Activated CD8-positive, alpha-beta T cell treated with anti-CD3 and anti-CD28 coated beads, Interleukin-2, amount 10 ng/mL, durations not matched to agents 7 days and 5 days (primary cell): ENCODE measurements at regions not wholly inside any gene's neighbourhood (a gene's known extent, or its start where the extent isn't known, plus 50 kb on each side); places are given as distances from the start of the nearest gene placed in this dataset.

Source experiments
- ATAC-seq: fragments of 150-1000 bp; cut with Tn5 transposase; one replicate; pipeline ENCODE4 v1.10.0; 2021; ENCODE audit warnings: moderate library complexity
- CTCF ChIA-PET: fragments of 350-600 bp; sonication (Branson Sonifier 250); formaldehyde crosslinking; loops from one replicate; lab custom pipeline; 2021; ENCODE audit warnings: antibody characterized with exemption; lab: Charles Lee
- POLR2A ChIA-PET: fragments of 350-600 bp; sonication (Branson Sonifier 250); formaldehyde crosslinking; loops from one replicate; lab custom pipeline; 2021; ENCODE audit warnings: antibody characterized with exemption; lab: Charles Lee
- DNase-seq: peaks from one replicate; pipeline ENCODE4 v3.0.0-alpha.2; 2020
- H3K27ac Mint-ChIP-seq: one replicate; pipeline ENCODE4 v1.8.0; 2021; ENCODE audit warnings: mild to moderate bottlenecking, mixed read lengths
- H3K27me3 Mint-ChIP-seq: one replicate; pipeline ENCODE4 v1.8.0; 2021; ENCODE audit warnings: low read depth, mixed read lengths
- H3K36me3 Mint-ChIP-seq: one replicate; pipeline ENCODE4 v1.8.0; 2021; ENCODE audit warnings: low read depth, mixed read lengths
- H3K4me1 Mint-ChIP-seq: one replicate; pipeline ENCODE4 v1.8.0; 2021; ENCODE audit warnings: low read depth, mixed read lengths
- H3K4me3 Mint-ChIP-seq: one replicate; pipeline ENCODE4 v1.8.0; 2021; ENCODE audit warnings: mild to moderate bottlenecking, mixed read lengths
- H3K9me3 Mint-ChIP-seq: one replicate; pipeline ENCODE4 v1.8.0; 2022; ENCODE audit warnings: mixed read lengths; ENCODE audit not compliant: insufficient read depth

DNA sequence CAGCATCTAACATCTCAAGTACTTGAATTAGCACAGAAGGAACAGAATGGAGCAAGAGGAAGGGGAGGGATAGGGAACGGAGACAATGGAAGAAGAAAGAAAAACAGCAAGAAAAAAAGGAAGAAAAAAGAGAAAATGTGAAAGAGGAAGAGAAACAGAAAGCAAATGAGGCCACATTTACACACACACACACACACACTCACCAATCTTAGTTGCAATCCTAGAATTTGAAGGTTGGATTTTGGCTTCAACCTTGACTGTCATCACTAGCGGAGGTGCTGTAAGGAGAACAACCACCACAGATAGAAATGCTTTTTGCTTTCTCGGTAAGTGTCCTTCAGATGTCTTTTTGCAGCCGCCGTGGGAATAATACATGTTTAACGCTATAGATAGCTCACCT is 327.1 kb upstream of the NWD2 start:
- CTCF ChIA-PET: no interaction called here
- no peak overlapping the region for H3K27ac Mint-ChIP-seq
- no peaks in the 10 kb centered on the region for H3K27me3 Mint-ChIP-seq
- no peaks in the 10 kb centered on the region for H3K4me1 Mint-ChIP-seq
- DNase-seq (no peak), ATAC-seq (no peak)
- no peaks in the 10 kb centered on the region for H3K36me3 Mint-ChIP-seq
- no peak overlapping the region for H3K4me3 Mint-ChIP-seq
- no peaks in the 10 kb centered on the region for H3K9me3 Mint-ChIP-seq
- POLR2A ChIA-PET: no interaction called here

GRCh38 chr4:36919721-36920120 is 324.8 kb upstream of the NWD2 start:
- H3K36me3 Mint-ChIP-seq: no peaks in the 10 kb centered on the region
- DNase-seq (no peak), ATAC-seq (no peak)
- POLR2A ChIA-PET: no interaction called here
- H3K27me3 Mint-ChIP-seq: no peaks in the 10 kb centered on the region
- H3K4me1 Mint-ChIP-seq: no peaks in the 10 kb centered on the region
- no peaks in the 10 kb centered on the region for H3K9me3 Mint-ChIP-seq
- CTCF ChIA-PET: no interaction called here
- H3K4me3 Mint-ChIP-seq: no peak overlapping the region
- H3K27ac Mint-ChIP-seq: no peak overlapping the region

DNA sequence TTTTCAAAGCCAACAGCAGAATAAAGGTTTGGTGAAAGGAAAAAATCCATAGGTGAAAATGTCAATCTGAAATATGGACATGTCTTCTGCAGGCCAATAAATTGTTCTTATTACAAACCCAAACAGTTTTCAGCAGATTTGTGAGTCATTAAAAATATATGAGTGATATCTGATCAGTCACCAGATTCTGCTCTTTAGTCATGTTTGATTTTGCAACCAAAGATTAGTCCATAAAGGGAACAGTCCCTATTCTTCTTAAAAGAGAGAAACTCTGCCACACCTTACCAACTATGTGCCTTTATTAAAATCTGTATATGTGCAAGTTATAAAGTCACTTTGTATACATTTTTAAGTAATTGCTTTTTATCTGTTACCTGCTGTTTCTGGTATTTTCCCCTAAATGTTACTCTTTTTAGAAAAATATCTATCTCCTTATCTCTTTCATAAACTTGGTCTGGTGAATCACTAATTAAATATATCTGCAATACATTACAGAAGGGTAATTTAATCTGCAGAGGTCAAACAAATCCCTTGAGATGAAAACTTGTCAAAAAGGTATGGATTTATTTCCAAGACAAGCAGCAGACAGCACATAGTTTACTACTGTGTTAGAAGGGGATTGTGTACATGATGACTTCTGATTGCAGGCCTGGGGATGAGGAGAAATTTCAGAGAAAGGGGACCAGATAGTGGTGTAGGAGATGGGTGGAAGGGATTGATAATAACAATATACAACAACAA is 322.9 kb upstream of the NWD2 start:
- POLR2A ChIA-PET: no interaction called here
- ATAC-seq (no peak), DNase-seq (no peak)
- H3K4me1 Mint-ChIP-seq: no peaks in the 10 kb centered on the region
- no peaks in the 10 kb centered on the region for H3K27me3 Mint-ChIP-seq
- H3K27ac Mint-ChIP-seq: no peak overlapping the region
- H3K36me3 Mint-ChIP-seq: no peaks in the 10 kb centered on the region
- no peaks in the 10 kb centered on the region for H3K9me3 Mint-ChIP-seq
- no peak overlapping the region for H3K4me3 Mint-ChIP-seq
- CTCF ChIA-PET: no interaction called here

- Mint-ChIP-seq H3K36me3 (no peaks in the 10 kb centered on the region), H3K9me3 (no peaks in the 10 kb centered on the region), H3K4me3 (no peak overlapping the region), H3K27ac (no peak overlapping the region), H3K27me3 (no peaks in the 10 kb centered on the region), H3K4me1 (no peaks in the 10 kb centered on the region)
- ChIA-PET POLR2A (no interaction called here), CTCF (no interaction called here)
- DNase-seq (no peak), ATAC-seq (no peak)
Observed at GRCh38 chr4:36930562-36931111, 313.9 kb upstream of the NWD2 start.

DNA sequence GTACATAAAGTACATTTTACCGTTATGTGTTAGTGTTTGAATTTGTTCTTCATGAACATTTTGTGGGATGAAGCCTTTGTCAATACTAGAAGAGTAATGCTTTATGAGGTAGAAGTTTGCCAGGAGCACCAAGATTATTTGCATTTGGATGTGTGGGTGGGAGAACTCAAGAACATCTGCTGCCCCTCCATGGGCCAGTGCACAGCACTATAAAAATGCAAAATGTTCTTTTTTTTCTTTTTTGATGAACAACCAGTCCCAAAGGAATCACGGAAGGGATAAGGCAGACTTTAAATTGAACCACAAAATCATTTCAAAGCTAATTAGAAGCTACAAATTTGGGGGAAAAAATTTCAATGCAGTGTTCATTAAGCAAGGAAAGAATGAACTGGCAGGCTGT is 300.3 kb upstream of the NWD2 start:
- H3K9me3 Mint-ChIP-seq: no peaks in the 10 kb centered on the region

GRCh38 chr4:36961420-36961819 is 283.1 kb upstream of the NWD2 start:
- no peaks in the 10 kb centered on the region for H3K36me3 Mint-ChIP-seq
- no peak overlapping the region for H3K4me3 Mint-ChIP-seq
- POLR2A ChIA-PET: no interaction called here
- H3K9me3 Mint-ChIP-seq: no peaks in the 10 kb centered on the region
- no peak overlapping the region for H3K27ac Mint-ChIP-seq
- DNase-seq (no peak), ATAC-seq (no peak)
- no peaks in the 10 kb centered on the region for H3K4me1 Mint-ChIP-seq
- CTCF ChIA-PET: no interaction called here
- no peaks in the 10 kb centered on the region for H3K27me3 Mint-ChIP-seq

More for the DNA sequence above, 300.3 kb upstream of the NWD2 start:
- DNase-seq (no peak), ATAC-seq (no peak)
- POLR2A ChIA-PET: no interaction called here
- no peaks in the 10 kb centered on the region for H3K27me3 Mint-ChIP-seq
- CTCF ChIA-PET: no interaction called here
- no peak overlapping the region for H3K4me3 Mint-ChIP-seq
- no peaks in the 10 kb centered on the region for H3K4me1 Mint-ChIP-seq
- H3K36me3 Mint-ChIP-seq: no peaks in the 10 kb centered on the region
- H3K27ac Mint-ChIP-seq: no peak overlapping the region

DNA sequence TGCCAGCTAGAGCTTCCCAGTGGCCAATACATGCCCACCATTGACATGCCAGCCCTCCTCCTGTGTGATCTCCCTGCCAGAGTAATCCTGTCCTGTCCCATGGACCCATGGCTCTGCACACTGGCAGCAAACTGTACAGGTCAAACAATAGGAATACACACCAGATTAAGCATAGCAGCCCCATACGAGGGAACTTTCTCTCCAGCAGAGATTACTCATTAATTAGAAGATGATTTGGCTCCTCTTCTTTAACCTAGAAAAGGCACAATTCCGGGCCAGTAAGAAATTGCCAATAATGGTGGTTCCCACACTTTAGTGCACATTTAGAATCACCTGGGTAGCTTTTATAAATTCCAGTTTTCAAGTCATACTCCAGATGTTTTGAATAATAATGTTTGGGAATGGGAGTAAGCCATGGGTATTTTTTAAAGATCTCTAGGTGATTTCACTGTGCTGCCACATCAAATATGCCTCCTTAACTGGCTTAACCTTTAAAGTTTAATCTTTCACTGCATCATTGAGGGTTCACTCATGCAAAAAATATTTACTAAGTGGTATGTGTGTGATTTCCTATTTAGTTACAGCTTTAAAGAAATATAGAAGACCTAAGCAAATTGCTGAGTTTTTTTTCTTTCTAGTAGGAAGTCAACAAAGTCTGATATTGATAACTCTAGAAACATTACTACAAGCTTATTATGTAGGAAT is 277.6 kb upstream of the NWD2 start:
- Mint-ChIP-seq H3K36me3 (no peaks in the 10 kb centered on the region), H3K4me3 (no peak overlapping the region), H3K27ac (no peak overlapping the region), H3K27me3 (no peaks in the 10 kb centered on the region), H3K4me1 (no peaks in the 10 kb centered on the region), H3K9me3 (no peaks in the 10 kb centered on the region)
- ATAC-seq (no peak), DNase-seq (no peak)
- POLR2A ChIA-PET: no interaction called here
- CTCF ChIA-PET: no interaction called here

DNA sequence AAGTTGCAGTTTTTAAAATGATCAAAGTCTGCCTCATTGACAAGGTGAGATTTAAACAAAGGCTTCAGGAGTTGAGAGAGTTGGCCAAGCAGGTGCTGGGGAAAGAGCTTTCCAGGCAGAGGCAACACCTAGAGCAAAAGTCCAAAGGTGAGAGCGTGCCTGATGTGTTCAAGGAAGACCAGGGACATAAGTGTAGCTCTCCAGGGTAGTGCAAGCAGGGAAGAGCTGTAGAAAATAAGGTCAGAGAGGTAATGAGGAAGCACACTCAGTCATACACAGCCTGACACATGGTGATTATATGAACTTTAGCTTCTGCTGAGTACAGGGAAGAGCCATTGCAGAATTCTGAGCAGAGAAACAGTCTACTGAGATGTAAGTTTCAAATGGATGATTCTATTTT is 265.0 kb upstream of the NWD2 start:
- H3K36me3 Mint-ChIP-seq: no peaks in the 10 kb centered on the region
- H3K27me3 Mint-ChIP-seq: no peaks in the 10 kb centered on the region
- no peak for ATAC-seq
- peaks cover 4% of the 10 kb centered on the region for H3K9me3 Mint-ChIP-seq
- ChIA-PET CTCF (no interaction called here), POLR2A (no interaction called here)
- no peak overlapping the region for H3K4me3 Mint-ChIP-seq
- no peak for DNase-seq
- H3K27ac Mint-ChIP-seq: no peak overlapping the region
- H3K4me1 Mint-ChIP-seq: no peaks in the 10 kb centered on the region

DNA sequence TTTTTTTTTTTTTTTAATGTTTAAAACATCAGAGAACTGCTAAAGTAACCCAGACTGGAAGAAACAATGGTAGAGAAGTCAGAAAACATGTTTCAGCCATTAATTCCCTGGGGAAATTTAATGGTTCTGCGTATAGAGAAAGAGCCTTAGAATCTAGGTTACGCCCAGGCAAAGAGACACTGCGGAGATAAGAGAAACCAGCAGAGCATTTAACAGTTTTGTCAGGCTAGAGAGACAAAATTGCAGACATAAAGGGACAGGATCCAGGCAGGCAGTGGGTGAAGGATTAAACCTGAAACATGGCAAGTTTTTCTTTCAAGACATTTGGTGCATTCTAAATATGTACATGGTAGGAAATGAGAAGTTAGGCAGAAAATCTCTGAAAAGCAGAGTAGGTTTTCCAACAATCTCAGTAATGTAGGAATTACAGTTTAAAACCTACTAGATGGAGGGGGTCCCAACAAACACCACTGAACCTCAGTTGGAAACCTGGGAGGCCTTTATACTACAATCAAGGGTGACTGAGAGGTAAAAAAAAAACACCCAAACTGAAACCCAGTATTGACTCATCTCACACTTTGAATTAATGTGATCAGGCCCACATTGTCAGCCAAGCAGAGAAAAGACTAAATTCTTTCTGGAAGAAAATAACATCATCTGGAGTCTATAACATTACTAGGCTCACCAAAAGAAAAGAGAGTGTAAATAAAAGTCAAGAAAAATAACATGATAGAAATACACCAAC is 254.2 kb upstream of the NWD2 start:
- ATAC-seq (no peak), DNase-seq (no peak)
- no peaks in the 10 kb centered on the region for H3K4me1 Mint-ChIP-seq
- ChIA-PET CTCF (no interaction called here), POLR2A (no interaction called here)
- H3K4me3 Mint-ChIP-seq: no peak overlapping the region
- H3K9me3 Mint-ChIP-seq: no peaks in the 10 kb centered on the region
- H3K27me3 Mint-ChIP-seq: no peaks in the 10 kb centered on the region
- no peak overlapping the region for H3K27ac Mint-ChIP-seq
- no peaks in the 10 kb centered on the region for H3K36me3 Mint-ChIP-seq

DNA sequence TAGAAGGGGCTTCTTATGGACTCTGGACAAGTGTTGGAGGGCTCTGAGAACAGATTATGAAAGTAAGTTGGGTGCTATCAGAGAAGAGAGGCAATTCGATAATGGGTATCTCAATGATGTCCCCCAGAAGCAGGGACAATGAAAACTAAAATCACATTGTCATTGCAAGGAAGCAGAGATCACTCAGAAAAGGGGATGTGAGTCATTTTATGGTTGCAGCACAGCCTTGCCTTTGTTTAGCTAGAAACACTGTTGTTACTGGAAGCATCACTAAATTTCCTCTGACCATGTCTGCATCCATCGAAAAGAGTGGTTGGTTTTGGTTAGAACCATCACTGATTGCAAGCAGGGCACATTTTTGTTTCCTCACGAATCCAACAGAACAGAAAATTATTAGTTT is 246.8 kb upstream of the NWD2 start:
- ChIA-PET POLR2A (no interaction called here), CTCF (no interaction called here)
- Mint-ChIP-seq H3K4me1 (no peaks in the 10 kb centered on the region), H3K27me3 (no peaks in the 10 kb centered on the region), H3K9me3 (no peaks in the 10 kb centered on the region), H3K36me3 (no peaks in the 10 kb centered on the region), H3K27ac (no peak overlapping the region), H3K4me3 (no peak overlapping the region)
- DNase-seq: no peak
- ATAC-seq: no peak

- ATAC-seq (no peak), DNase-seq (no peak)
- Mint-ChIP-seq H3K36me3 (no peaks in the 10 kb centered on the region), H3K27me3 (no peaks in the 10 kb centered on the region), H3K27ac (no peak overlapping the region), H3K4me3 (no peak overlapping the region), H3K9me3 (no peaks in the 10 kb centered on the region), H3K4me1 (no peaks in the 10 kb centered on the region)
- ChIA-PET CTCF (no interaction called here), POLR2A (no interaction called here)
Observed at GRCh38 chr4:37000281-37000680, 244.3 kb upstream of the NWD2 start.
